Stimulated activated memory B cell treated with anti-CD40 and anti-IgM and Interleukin-4, amounts not matched to agents 10 μg/mL and 1 μg/mL and 100 μg/mL, for 72 hours (primary cell): ENCODE measurements at regions not wholly inside any gene's neighbourhood (a gene's known extent, or its start where the extent isn't known, plus 50 kb on each side); places are given as distances from the start of the nearest gene placed in this dataset.

Experiments used
- ATAC-seq: fragments of 150-1000 bp; cut with Tn5 transposase; 2 replicates; pipeline ENCODE4 v1.10.0; 2021
- H3K27ac Mint-ChIP-seq: one replicate; pipeline ENCODE4 v1.8.0; 2022; ENCODE audit warnings: mild to moderate bottlenecking, mixed read lengths
- H3K27me3 Mint-ChIP-seq: one replicate; pipeline ENCODE4 v1.8.0; 2022; ENCODE audit warnings: mixed read lengths
- H3K36me3 Mint-ChIP-seq: one replicate; pipeline ENCODE4 v1.8.0; 2022; ENCODE audit warnings: mixed read lengths
- H3K4me1 Mint-ChIP-seq: one replicate; pipeline ENCODE4 v1.8.0; 2022; ENCODE audit warnings: mixed read lengths
- H3K4me3 Mint-ChIP-seq: one replicate; pipeline ENCODE4 v1.8.0; 2022; ENCODE audit warnings: mild to moderate bottlenecking, moderate library complexity, mixed read lengths
- H3K9me3 Mint-ChIP-seq: one replicate; pipeline ENCODE4 v1.8.0; 2022; ENCODE audit warnings: mixed read lengths

GRCh38 chr12:75587340-75588106 is 76.1 kb upstream of the KRR1 start:
- H3K27me3 Mint-ChIP-seq: peaks cover 29% of the 10 kb centered on the region
- H3K4me1 Mint-ChIP-seq: no peaks in the 10 kb centered on the region
- no peak overlapping the region for H3K4me3 Mint-ChIP-seq
- no peak for ATAC-seq
- no peaks in the 10 kb centered on the region for H3K9me3 Mint-ChIP-seq
- no peaks in the 10 kb centered on the region for H3K36me3 Mint-ChIP-seq
- no peak overlapping the region for H3K27ac Mint-ChIP-seq

DNA sequence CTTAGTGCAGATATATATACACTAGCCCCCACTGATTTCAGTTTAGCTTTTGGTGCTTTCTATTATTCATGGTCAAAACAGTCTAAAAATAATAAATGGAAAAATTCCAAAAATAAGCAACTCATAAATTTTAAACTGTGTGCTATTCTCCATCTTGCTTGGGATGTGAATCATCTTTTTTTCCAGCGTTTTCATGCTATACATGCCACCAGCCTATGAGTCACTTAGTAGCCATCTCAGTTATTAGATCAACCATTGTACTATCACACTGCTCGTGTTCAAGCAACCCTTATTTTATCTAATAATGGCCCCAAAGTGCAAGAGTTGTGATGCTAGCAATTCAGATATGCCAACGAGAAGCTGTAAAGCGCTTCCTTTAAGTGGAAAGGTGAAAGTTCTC is 73.9 kb upstream of the KRR1 start:
- no peak for ATAC-seq
- no peaks in the 10 kb centered on the region for H3K9me3 Mint-ChIP-seq
- peaks cover 29% of the 10 kb centered on the region for H3K27me3 Mint-ChIP-seq
- H3K27ac Mint-ChIP-seq: no peak overlapping the region
- H3K36me3 Mint-ChIP-seq: no peaks in the 10 kb centered on the region
- H3K4me3 Mint-ChIP-seq: no peak overlapping the region
- H3K4me1 Mint-ChIP-seq: no peaks in the 10 kb centered on the region

- Mint-ChIP-seq H3K4me1 (no peaks in the 10 kb centered on the region), H3K9me3 (no peaks in the 10 kb centered on the region), H3K4me3 (no peak overlapping the region), H3K27ac (no peak overlapping the region), H3K36me3 (no peaks in the 10 kb centered on the region), H3K27me3 (peaks cover 11% of the 10 kb centered on the region)
- ATAC-seq: no peak
Measured at GRCh38 chr12:75583355-75583754, 71.9 kb upstream of the KRR1 start.

- no peak for ATAC-seq
- no peaks in the 10 kb centered on the region for H3K36me3 Mint-ChIP-seq
- no peak overlapping the region for H3K4me3 Mint-ChIP-seq
- peaks cover 8% of the 10 kb centered on the region for H3K27me3 Mint-ChIP-seq
- no peaks in the 10 kb centered on the region for H3K9me3 Mint-ChIP-seq
- H3K4me1 Mint-ChIP-seq: no peaks in the 10 kb centered on the region
- H3K27ac Mint-ChIP-seq: no peak overlapping the region
Measured at GRCh38 chr12:75581515-75581914, 70.1 kb upstream of the KRR1 start.

DNA sequence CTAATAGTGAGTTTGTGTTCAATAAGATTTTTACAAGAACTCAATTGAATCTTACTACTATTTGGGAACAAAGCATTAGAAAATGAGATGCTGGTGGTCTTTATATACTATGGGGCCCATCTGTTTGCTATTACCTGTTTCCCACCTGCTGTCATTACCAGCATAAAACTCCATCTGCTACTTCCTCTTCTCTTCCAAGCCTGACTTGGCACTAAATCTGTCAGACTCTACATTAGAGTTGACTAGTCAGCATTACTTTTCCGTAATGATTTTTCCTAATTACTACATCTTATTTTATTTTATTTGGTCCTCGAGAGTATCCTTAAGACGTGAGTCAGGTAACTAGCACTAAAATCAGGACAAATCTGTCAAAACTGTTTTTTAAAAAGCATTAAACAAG is 68.1 kb upstream of the KRR1 start:
- no peaks in the 10 kb centered on the region for H3K4me1 Mint-ChIP-seq
- H3K27me3 Mint-ChIP-seq: no peaks in the 10 kb centered on the region
- no peak for ATAC-seq
- H3K9me3 Mint-ChIP-seq: no peaks in the 10 kb centered on the region
- H3K36me3 Mint-ChIP-seq: no peaks in the 10 kb centered on the region
- no peak overlapping the region for H3K4me3 Mint-ChIP-seq
- H3K27ac Mint-ChIP-seq: no peak overlapping the region

DNA sequence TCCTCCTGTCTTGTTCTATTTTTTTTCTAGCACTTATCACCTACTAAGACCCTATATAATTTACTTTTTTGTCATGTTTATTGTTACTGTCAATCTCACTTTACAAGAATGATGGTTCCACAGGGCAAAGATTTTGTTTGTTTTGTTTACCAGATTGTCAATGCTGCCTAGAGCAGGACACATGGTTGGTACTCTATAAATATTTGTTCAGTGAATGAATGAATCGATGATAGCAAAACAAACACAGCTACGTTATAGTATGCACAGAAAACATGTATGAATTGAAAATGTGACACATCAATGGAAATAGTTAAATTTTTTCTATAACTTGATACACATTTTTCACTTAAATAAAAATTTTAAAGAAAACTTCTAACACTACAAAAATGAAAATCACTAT is 67.1 kb upstream of the KRR1 start:
- Mint-ChIP-seq H3K4me1 (no peaks in the 10 kb centered on the region), H3K4me3 (no peak overlapping the region), H3K9me3 (no peaks in the 10 kb centered on the region), H3K27me3 (no peaks in the 10 kb centered on the region), H3K36me3 (no peaks in the 10 kb centered on the region), H3K27ac (no peak overlapping the region)
- ATAC-seq: no peak

- H3K36me3 Mint-ChIP-seq: no peaks in the 10 kb centered on the region
- H3K9me3 Mint-ChIP-seq: no peaks in the 10 kb centered on the region
- no peak overlapping the region for H3K27ac Mint-ChIP-seq
- no peaks in the 10 kb centered on the region for H3K4me1 Mint-ChIP-seq
- H3K4me3 Mint-ChIP-seq: no peak overlapping the region
- no peaks in the 10 kb centered on the region for H3K27me3 Mint-ChIP-seq
- no peak for ATAC-seq
Measured at GRCh38 chr12:75577812-75578211, 66.4 kb upstream of the KRR1 start.

DNA sequence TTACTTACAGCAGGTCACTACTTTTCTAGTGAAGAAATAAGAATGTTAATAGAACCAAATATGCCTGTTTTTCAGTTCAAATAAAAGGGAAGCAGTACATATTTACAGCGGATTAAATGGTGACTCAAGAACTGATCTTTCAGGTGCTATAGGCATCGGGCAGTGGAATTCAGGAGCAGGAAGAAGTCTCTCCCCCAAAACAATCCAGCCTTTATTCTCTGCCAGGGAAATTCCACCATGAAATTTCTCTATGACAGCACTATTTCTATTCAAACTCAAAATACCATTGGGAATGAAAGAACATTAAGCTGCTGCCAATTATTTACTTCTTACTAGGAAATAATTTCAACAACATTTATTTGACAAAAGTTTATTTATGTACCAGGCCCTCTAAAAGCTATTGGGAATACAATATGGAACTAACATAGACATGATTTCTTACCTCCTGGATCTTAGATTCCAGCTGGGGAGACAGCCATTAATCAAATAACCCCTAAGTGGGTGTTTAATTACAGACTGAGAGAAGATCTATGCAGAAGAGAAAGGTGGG is 60.3 kb upstream of the KRR1 start:
- Mint-ChIP-seq H3K36me3 (no peaks in the 10 kb centered on the region), H3K9me3 (no peaks in the 10 kb centered on the region), H3K27me3 (no peaks in the 10 kb centered on the region), H3K4me1 (no peaks in the 10 kb centered on the region), H3K27ac (no peak overlapping the region), H3K4me3 (no peak overlapping the region)
- no peak for ATAC-seq

DNA sequence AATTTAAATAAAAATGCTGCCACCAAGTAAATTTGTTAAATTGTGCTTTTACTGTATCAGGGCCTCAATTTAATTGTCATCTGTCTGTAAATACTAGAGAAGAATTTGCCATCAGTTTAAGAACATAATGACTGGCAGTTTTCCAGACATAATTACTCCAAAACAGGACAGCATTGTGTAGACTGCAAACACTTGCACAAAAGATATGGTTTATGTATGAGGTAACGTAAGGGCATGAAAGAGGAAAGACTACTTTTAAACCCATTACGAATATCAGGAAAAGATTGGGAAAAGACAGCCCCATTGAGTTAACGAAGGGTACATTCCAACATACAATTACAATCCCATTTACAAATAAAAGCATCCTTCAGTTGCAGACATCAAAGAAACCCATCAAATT is 59.8 kb upstream of the KRR1 start:
- Mint-ChIP-seq H3K36me3 (no peaks in the 10 kb centered on the region), H3K4me3 (no peak overlapping the region), H3K4me1 (no peaks in the 10 kb centered on the region), H3K9me3 (no peaks in the 10 kb centered on the region), H3K27me3 (peaks cover 3% of the 10 kb centered on the region), H3K27ac (no peak overlapping the region)
- no peak for ATAC-seq

DNA sequence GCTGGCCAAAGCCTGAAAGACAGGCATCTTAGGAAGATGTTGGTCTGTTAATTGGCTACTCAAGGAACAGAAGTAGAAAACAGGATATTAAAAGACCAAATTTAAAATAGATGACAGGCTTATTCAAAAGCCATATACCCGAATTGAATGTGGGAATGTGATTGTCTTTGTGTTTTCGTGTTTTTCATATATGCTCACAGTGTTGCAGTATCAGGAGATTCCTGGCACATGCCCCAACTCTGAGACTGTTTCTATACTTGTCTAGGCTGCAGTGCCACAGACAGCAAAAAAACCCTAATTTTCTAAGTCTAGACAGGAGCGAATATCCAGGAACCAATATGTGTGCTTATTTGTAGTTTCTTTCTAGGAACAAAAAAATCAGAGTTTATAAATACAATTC is 57.4 kb upstream of the KRR1 start:
- Mint-ChIP-seq H3K36me3 (no peaks in the 10 kb centered on the region), H3K27me3 (peaks cover 11% of the 10 kb centered on the region), H3K4me3 (no peak overlapping the region), H3K27ac (no peak overlapping the region), H3K9me3 (no peaks in the 10 kb centered on the region), H3K4me1 (no peaks in the 10 kb centered on the region)
- ATAC-seq: no peak

- H3K27ac Mint-ChIP-seq: no peak overlapping the region
- H3K4me1 Mint-ChIP-seq: no peaks in the 10 kb centered on the region
Measured at GRCh38 chr12:75568393-75568792, 57.0 kb upstream of the KRR1 start.

GRCh38 chr12:75565795-75566194 is 54.4 kb upstream of the KRR1 start:
- H3K4me3 Mint-ChIP-seq: no peak overlapping the region
- peaks cover 21% of the 10 kb centered on the region for H3K27me3 Mint-ChIP-seq
- H3K4me1 Mint-ChIP-seq: no peaks in the 10 kb centered on the region
- no peak for ATAC-seq
- no peaks in the 10 kb centered on the region for H3K9me3 Mint-ChIP-seq
- H3K27ac Mint-ChIP-seq: no peak overlapping the region
- H3K36me3 Mint-ChIP-seq: no peaks in the 10 kb centered on the region

More at GRCh38 chr12:75568393-75568792, 57.0 kb upstream of the KRR1 start:
- no peak for ATAC-seq
- Mint-ChIP-seq H3K36me3 (no peaks in the 10 kb centered on the region), H3K4me3 (no peak overlapping the region), H3K27me3 (peaks cover 11% of the 10 kb centered on the region), H3K9me3 (no peaks in the 10 kb centered on the region)

GRCh38 chr12:75564852-75565251 is 53.4 kb upstream of the KRR1 start:
- H3K27me3 Mint-ChIP-seq: peaks cover 21% of the 10 kb centered on the region
- no peaks in the 10 kb centered on the region for H3K36me3 Mint-ChIP-seq
- no peaks in the 10 kb centered on the region for H3K9me3 Mint-ChIP-seq
- no peak overlapping the region for H3K27ac Mint-ChIP-seq
- H3K4me1 Mint-ChIP-seq: no peaks in the 10 kb centered on the region
- no peak for ATAC-seq
- no peak overlapping the region for H3K4me3 Mint-ChIP-seq

- Mint-ChIP-seq H3K27me3 (peaks cover 21% of the 10 kb centered on the region), H3K9me3 (no peaks in the 10 kb centered on the region), H3K27ac (no peak overlapping the region), H3K36me3 (no peaks in the 10 kb centered on the region), H3K4me1 (no peaks in the 10 kb centered on the region), H3K4me3 (no peak overlapping the region)
- ATAC-seq: no peak
Measured at GRCh38 chr12:75564398-75564797, 53.0 kb upstream of the KRR1 start.

GRCh38 chr12:75563351-75563750 is 51.9 kb upstream of the KRR1 start:
- Mint-ChIP-seq H3K4me3 (no peak overlapping the region), H3K27me3 (peaks cover 21% of the 10 kb centered on the region), H3K27ac (no peak overlapping the region), H3K4me1 (no peaks in the 10 kb centered on the region), H3K36me3 (no peaks in the 10 kb centered on the region), H3K9me3 (no peaks in the 10 kb centered on the region)
- no peak for ATAC-seq

- Mint-ChIP-seq H3K36me3 (no peaks in the 10 kb centered on the region), H3K4me1 (no peaks in the 10 kb centered on the region), H3K27ac (no peak overlapping the region), H3K9me3 (no peaks in the 10 kb centered on the region), H3K4me3 (no peak overlapping the region), H3K27me3 (peaks cover 21% of the 10 kb centered on the region)
- no peak for ATAC-seq
Measured at GRCh38 chr12:75561921-75562320, 50.5 kb upstream of the KRR1 start.
